ENCODE measurements at regions not wholly inside any gene's neighbourhood (a gene's known extent, or its start where the extent isn't known, plus 50 kb on each side); places are given as distances from the start of the nearest gene placed in this dataset.

DNA sequence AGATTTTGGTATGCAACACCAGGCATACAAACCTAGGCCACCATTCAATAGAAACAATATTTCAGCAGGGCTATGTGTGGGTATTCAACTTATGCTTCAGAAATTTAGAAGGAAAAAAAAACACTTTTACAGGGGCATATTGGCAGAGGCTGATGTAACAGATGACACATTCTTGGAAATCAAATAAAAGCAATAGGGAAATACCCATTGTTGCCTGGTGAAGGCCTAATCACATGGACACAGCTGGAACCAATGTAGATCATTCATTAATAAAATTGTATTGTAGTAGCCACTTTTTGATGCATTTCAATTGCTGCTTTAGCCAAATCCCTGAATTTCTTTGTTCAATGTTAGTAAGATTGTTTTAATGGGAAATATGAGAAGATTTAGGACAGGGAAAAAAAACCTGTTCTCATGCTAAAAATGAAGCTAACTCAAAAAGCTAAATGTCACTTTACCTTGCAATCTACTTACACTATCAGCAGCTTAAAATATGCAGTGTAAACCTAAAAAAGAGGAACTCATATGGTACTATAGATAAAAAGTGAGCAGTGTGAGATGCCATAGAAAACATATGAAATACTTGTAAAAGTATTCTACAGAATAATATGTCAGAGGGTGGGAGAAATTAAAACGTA is 289.4 kb downstream of the ZEB2 start (continued):
- TF ChIP-seq, protein P1, sequence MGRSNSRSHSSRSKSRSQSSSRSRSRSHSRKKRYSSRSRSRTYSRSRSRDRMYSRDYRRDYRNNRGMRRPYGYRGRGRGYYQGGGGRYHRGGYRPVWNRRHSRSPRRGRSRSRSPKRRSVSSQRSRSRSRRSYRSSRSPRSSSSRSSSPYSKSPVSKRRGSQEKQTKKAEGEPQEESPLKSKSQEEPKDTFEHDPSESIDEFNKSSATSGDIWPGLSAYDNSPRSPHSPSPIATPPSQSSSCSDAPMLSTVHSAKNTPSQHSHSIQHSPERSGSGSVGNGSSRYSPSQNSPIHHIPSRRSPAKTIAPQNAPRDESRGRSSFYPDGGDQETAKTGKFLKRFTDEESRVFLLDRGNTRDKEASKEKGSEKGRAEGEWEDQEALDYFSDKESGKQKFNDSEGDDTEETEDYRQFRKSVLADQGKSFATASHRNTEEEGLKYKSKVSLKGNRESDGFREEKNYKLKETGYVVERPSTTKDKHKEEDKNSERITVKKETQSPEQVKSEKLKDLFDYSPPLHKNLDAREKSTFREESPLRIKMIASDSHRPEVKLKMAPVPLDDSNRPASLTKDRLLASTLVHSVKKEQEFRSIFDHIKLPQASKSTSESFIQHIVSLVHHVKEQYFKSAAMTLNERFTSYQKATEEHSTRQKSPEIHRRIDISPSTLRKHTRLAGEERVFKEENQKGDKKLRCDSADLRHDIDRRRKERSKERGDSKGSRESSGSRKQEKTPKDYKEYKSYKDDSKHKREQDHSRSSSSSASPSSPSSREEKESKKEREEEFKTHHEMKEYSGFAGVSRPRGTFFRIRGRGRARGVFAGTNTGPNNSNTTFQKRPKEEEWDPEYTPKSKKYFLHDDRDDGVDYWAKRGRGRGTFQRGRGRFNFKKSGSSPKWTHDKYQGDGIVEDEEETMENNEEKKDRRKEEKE (IDR thresholded peaks at IDR 0.05; ENCODE audit: borderline replicate concordance in 1 of 2, control insufficient read depth in 1 of 2, low read depth in 2 of 2, low read length in 1 of 2), result no peak
- TF ChIP-seq, protein P2, sequence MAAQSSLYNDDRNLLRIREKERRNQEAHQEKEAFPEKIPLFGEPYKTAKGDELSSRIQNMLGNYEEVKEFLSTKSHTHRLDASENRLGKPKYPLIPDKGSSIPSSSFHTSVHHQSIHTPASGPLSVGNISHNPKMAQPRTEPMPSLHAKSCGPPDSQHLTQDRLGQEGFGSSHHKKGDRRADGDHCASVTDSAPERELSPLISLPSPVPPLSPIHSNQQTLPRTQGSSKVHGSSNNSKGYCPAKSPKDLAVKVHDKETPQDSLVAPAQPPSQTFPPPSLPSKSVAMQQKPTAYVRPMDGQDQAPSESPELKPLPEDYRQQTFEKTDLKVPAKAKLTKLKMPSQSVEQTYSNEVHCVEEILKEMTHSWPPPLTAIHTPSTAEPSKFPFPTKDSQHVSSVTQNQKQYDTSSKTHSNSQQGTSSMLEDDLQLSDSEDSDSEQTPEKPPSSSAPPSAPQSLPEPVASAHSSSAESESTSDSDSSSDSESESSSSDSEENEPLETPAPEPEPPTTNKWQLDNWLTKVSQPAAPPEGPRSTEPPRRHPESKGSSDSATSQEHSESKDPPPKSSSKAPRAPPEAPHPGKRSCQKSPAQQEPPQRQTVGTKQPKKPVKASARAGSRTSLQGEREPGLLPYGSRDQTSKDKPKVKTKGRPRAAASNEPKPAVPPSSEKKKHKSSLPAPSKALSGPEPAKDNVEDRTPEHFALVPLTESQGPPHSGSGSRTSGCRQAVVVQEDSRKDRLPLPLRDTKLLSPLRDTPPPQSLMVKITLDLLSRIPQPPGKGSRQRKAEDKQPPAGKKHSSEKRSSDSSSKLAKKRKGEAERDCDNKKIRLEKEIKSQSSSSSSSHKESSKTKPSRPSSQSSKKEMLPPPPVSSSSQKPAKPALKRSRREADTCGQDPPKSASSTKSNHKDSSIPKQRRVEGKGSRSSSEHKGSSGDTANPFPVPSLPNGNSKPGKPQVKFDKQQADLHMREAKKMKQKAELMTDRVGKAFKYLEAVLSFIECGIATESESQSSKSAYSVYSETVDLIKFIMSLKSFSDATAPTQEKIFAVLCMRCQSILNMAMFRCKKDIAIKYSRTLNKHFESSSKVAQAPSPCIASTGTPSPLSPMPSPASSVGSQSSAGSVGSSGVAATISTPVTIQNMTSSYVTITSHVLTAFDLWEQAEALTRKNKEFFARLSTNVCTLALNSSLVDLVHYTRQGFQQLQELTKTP (IDR thresholded peaks at IDR 0.05; ENCODE audit: low read depth in 1 of 2, partially characterized antibody in 2 of 2), result no peak
- TF ChIP-seq, protein P3, sequence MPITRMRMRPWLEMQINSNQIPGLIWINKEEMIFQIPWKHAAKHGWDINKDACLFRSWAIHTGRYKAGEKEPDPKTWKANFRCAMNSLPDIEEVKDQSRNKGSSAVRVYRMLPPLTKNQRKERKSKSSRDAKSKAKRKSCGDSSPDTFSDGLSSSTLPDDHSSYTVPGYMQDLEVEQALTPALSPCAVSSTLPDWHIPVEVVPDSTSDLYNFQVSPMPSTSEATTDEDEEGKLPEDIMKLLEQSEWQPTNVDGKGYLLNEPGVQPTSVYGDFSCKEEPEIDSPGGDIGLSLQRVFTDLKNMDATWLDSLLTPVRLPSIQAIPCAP (CRISPR knock-in tag; IDR thresholded peaks at IDR 0.05; ENCODE audit: borderline replicate concordance), result no peak
- TF ChIP-seq, protein P4, sequence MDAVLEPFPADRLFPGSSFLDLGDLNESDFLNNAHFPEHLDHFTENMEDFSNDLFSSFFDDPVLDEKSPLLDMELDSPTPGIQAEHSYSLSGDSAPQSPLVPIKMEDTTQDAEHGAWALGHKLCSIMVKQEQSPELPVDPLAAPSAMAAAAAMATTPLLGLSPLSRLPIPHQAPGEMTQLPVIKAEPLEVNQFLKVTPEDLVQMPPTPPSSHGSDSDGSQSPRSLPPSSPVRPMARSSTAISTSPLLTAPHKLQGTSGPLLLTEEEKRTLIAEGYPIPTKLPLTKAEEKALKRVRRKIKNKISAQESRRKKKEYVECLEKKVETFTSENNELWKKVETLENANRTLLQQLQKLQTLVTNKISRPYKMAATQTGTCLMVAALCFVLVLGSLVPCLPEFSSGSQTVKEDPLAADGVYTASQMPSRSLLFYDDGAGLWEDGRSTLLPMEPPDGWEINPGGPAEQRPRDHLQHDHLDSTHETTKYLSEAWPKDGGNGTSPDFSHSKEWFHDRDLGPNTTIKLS (IDR thresholded peaks at IDR 0.05; ENCODE audit: borderline replicate concordance, low read depth), result no peak
- TF ChIP-seq ARID1B (IDR thresholded peaks at IDR 0.05), result peak; percentile 95
- no peak for TF ChIP-seq ZNF408 (CRISPR knock-in tag; IDR thresholded peaks at IDR 0.05; ENCODE audit: low read depth)
- TF ChIP-seq ZNF707 (CRISPR knock-in tag; conservative IDR thresholded peaks at IDR 0.05), result no peak
- no peak for TF ChIP-seq GATAD2A (IDR thresholded peaks at IDR 0.05)
- TF ChIP-seq FOXA1 (IDR thresholded peaks at IDR 0.05; ENCODE audit: borderline replicate concordance), result no peak
- TF ChIP-seq PHF8 (IDR thresholded peaks at IDR 0.05; ENCODE audit: borderline replicate concordance, low read length), result no peak
- TF ChIP-seq, protein P5, sequence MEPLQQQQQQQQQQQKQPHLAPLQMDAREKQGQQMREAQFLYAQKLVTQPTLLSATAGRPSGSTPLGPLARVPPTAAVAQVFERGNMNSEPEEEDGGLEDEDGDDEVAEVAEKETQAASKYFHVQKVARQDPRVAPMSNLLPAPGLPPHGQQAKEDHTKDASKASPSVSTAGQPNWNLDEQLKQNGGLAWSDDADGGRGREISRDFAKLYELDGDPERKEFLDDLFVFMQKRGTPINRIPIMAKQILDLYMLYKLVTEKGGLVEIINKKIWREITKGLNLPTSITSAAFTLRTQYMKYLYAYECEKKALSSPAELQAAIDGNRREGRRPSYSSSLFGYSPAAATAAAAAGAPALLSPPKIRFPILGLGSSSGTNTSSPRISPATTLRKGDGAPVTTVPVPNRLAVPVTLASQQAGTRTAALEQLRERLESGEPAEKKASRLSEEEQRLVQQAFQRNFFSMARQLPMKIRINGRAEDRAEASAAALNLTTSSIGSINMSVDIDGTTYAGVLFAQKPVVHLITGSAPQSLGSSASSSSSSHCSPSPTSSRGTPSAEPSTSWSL (CRISPR knock-in tag; IDR thresholded peaks at IDR 0.05; ENCODE audit: borderline replicate concordance), result no peak
- no peak for TF ChIP-seq ZBTB7A (IDR thresholded peaks at IDR 0.05; ENCODE audit: borderline replicate concordance, control insufficient read depth, low read depth, low read length)
- no peak for TF ChIP-seq POLR2B (IDR thresholded peaks at IDR 0.05; ENCODE audit: low read depth, partially characterized antibody)
